ENCODE measurements at regions not wholly inside any gene's neighbourhood (a gene's known extent, or its start where the extent isn't known, plus 50 kb on each side); places are given as distances from the start of the nearest gene placed in this dataset.

GRCh38 chr2:126315828-126316227 is 340.1 kb upstream of the GYPC start:
- DNase-seq, result no peak

- DNase-seq, result no peak
These were observed 338.0 kb upstream of the GYPC start for GRCh38 chr2:126317790-126318431.

- no peak for DNase-seq
These were observed 333.6 kb upstream of the GYPC start for GRCh38 chr2:126322342-126322741.

- DNase-seq, result no peak
These were observed 330.8 kb upstream of the GYPC start for GRCh38 chr2:126325202-126325601.

- no peak for DNase-seq
These were observed 326.8 kb upstream of the GYPC start for GRCh38 chr2:126329173-126329572.

DNA sequence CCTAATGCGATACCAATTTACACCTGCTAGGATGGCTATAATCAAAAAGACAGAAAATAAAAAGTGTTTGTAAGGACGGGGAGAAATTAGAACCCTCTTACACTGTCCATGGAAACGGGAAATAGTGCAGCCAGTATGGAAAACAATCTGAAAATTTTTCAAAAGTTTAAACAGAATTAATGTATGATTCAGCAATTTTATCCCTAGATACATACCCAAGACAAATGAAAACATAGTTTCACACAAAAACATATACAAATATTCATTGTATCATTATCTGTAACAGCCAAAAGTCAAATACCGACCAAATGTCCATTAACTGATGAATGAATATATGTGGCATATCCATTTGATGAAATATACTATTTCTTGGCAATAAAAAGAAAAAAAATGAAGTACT is 313.5 kb upstream of the GYPC start:
- DNase-seq, result no peak

DNA sequence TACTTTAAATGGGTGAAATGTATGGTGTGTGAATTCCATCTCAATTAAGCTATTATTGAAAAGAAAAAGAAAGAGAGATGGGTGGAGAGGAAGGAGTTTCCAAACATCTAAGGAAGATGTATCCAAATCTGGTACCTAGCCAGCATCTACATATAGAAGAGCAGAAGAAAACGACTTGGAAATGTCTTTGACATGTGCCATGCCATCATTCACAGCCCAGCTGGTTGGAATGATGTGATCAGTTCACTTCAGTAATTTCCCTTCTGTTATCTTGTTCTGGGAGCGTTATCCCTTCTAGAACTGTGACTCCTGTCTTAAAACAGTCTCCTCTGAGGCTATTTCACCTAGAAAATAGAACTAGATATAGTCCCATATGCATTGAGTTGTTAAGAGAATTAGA is 312.8 kb upstream of the GYPC start:
- no peak for DNase-seq

DNA sequence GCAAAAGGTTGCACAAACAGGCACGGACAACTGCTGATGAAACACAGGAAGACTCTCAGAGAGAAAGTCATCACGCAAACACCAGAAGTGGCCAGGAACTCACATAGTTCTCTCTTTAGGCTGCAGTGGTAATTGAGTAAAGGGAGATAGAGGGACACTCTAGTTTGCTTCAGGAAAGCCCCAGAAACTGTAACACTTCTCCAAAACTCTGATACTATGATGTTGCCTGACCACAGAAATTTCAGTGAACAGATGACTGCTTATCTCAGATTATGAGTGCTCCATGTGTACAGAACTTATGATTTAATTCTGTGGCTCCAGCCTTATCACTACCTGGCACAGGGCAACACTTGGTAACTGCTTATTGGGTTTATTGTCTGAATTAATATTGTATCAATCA is 311.5 kb upstream of the GYPC start:
- no peak for DNase-seq

DNA sequence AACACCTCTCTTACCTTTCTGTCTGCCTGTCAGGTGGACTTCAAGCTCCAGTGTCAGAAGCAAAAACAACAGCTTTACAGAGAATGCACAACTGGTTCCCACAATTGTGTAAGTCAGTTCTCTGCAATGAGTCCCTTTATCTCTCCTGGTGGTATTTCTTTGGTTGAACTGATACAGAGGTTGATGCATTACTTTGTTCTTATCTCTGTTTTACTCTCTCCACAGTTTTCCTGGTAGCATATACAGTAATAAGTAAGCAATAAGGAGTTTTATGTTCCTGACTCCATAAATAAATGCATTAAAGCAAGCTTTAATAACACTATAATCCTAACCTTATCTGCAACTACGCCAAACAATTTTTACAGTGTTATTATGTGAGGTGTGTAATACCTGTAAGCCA is 310.3 kb upstream of the GYPC start:
- DNase-seq, result no peak

DNA sequence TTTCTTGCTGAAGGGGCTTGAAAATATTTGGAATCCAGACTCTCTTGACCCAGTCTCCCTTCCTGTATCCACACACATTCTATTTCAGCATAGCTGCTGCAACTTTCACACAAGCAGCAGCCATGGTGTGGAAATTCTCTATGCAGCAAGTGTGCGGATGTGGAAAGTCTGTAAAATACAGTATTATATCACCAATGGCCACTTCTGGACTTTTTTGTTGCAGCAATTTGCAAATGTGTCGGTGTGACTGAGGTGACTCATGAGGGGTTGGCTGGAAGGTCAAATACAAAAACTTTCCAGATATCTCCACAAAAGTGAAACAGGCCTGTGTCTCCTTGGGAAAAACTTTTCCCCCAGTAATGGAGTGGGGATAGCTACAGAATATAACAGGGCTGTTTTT is 299.3 kb upstream of the GYPC start:
- no peak for DNase-seq

- DNase-seq, result no peak
These were observed 297.8 kb upstream of the GYPC start for GRCh38 chr2:126358122-126358521.

GRCh38 chr2:126359494-126359893 is 296.5 kb upstream of the GYPC start:
- no peak for DNase-seq

- DNase-seq, result no peak
These were observed 288.6 kb upstream of the GYPC start for GRCh38 chr2:126367361-126367760.

DNA sequence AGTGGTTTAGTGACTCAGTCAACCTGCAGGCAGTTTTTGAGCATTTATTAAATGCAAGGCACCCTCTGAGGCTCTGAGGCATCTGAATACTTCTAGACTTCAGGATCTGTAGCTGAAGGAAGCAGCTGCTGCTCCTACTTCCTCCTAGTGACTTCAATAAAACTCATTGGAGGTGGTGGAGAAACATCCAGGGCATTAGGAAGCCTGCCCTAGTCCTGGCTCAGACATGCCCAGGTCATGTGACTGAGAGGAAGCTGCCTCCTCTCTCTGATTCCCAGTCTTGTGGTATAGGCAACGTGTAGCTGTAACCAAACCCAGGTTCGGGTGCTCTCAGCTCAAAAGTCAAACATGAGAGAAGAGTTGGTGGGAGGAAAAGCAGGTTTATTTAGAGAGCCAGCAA is 287.2 kb upstream of the GYPC start:
- no peak for DNase-seq

- no peak for DNase-seq
These were observed 285.8 kb upstream of the GYPC start for GRCh38 chr2:126370201-126370600.

- DNase-seq, result no peak
These were observed 283.6 kb upstream of the GYPC start for GRCh38 chr2:126372406-126372805.

- no peak for DNase-seq
These were observed 277.8 kb upstream of the GYPC start for GRCh38 chr2:126378176-126378575.

DNA sequence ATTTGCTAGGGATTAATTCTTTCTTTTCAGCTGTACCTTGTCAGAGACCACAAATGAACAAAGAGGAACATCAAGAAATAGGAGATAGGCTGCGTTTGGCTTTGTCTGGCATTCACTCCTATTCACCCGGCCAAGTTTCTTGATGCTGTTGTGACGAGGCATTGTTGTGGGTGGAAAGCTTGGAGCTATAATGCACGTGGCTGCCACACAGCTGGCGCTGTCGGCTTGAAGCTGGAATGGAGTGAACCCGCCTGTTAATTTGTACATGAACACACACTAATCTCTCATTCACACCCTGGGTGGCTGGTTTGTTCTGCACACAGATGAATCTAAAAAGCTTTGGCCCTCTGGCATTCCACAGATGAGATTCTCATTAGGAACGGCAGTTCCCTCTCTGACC is 274.9 kb upstream of the GYPC start:
- DNase-seq, result no peak

- no peak for DNase-seq
These were observed 273.0 kb upstream of the GYPC start for GRCh38 chr2:126382998-126383397.

DNA sequence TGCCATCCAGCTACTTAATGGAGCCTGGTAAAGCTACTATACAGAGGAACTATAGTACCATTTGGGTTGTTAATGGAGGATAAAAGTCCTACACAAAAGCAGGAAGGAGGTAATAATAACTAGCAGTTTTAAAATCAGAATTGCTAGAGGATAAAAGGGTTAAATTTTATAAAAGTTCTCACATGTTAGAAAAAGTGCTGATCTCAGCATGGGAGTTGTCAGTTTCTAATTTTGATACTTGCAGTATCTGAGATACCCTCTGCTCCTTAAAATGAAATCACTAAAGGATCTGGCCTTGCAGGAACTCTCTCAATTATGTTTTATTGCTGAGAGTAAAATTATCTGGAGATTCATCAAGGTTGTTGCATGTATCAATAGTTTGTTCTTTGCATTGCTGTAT is 272.2 kb upstream of the GYPC start:
- no peak for DNase-seq

- no peak for DNase-seq
These were observed 270.5 kb upstream of the GYPC start for GRCh38 chr2:126385441-126385840.

- DNase-seq, result no peak
These were observed 270.0 kb upstream of the GYPC start for GRCh38 chr2:126385983-126386382.

DNA sequence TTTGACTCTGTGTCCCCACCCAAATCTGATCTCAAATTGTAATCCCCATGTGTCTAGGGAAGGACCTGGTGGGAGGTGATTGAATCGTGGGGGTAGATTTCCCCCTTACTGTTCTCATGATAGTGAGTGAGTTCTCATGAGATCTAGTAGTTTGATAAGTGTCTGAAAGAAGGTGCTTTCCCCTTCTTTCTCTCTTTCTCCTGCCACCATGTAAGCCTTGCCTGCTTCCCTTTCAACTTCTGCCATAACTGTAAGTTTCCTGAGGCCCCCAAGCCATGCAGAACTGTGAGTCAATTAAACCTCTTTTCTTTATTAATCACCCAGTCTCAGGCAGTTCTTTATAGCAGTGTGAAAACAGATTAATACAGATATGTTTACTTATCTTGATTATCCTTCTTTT is 266.5 kb upstream of the GYPC start:
- DNase-seq, result no peak

DNA sequence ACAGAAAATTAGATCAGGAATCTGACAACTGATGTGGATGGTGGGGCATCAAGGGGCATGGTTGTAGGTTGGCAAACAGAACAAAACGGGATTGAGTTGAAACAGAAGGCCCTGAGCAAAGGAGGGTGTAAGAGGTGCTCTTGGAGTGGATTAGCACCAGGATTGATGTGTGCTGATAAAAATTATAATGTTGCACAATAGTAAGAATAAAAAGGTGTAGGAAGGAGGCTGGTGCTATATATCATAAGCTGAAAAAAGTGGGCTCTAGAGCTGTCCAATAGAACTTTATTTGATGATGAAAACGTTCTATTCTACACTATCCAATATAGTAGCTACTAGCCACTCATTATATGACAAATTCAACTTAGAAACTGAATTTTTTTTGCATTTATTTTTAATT is 263.1 kb upstream of the GYPC start:
- no peak for DNase-seq

DNA sequence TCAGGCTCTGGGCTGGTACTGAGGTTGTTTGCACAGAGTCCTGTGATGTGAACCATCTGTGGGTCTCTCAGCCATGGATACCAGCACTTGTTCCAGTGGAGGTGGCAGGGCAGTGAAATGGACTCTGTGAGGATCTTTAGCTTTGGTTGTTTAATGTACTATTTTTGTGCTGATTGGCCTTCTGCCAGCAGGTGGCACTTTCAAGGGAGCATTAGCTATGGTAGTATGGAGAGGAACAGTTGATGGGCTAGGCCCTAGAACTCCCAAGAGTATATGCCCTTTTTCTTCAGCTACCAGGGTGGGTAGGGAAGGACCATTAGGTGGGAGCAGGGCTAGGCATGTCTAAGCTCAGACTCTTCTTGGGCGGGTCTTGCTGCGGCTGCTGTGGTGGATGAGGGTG is 257.0 kb upstream of the GYPC start:
- no peak for DNase-seq

Data from renal pelvis (tissue), 1 donor.